Cardiac muscle cell (in vitro differentiated cells and primary cell): ENCODE measurements at regions not wholly inside any gene's neighbourhood (a gene's known extent, or its start where the extent isn't known, plus 50 kb on each side); places are given as distances from the start of the nearest gene placed in this dataset.

Source experiments
- DNase-seq, 2 donors: peaks; one replicate each; pipeline versions ENCODE4 v3.0.0 to v3.0.0-alpha.2; 2010 to 2017; ENCODE audit warnings: low read depth in 1 of 2, low spot score in 1 of 2
- H3K27ac ChIP-seq: fragments of 200-600 bp; sonication (generic); 2 replicates; pipeline ENCODE4 v1.5.1; 2016
- H3K27me3 ChIP-seq: fragments of 200-600 bp; sonication (generic); 2 replicates; pipeline ENCODE4 v1.6.0; 2016; ENCODE audit warnings: control low read depth
- H3K36me3 ChIP-seq: fragments of 200-600 bp; sonication (generic); 2 replicates; pipeline ENCODE4 v1.5.1; 2016; ENCODE audit warnings: control low read depth
- H3K4me1 ChIP-seq: fragments of 200-600 bp; sonication (generic); 2 replicates; pipeline ENCODE4 v1.8.1; 2017; ENCODE audit warnings: low read depth, mild to moderate bottlenecking, mixed run types
- H3K4me3 ChIP-seq: fragments of 200-600 bp; sonication (generic); 2 replicates; pipeline ENCODE4 v1.5.1; 2016; ENCODE audit warnings: mild to moderate bottlenecking
- H3K9me3 ChIP-seq: fragments of 200-600 bp; sonication (generic); 2 replicates; pipeline ENCODE4 v1.5.1; 2017; ENCODE audit warnings: low read depth, mild to moderate bottlenecking, control low read depth
- CTCF ChIP-seq: IDR thresholded peaks from 2 replicates; pipeline ENCODE4 v1.5.1; 2012; ENCODE audit warnings: low read depth, mild to moderate bottlenecking, low read length

DNA sequence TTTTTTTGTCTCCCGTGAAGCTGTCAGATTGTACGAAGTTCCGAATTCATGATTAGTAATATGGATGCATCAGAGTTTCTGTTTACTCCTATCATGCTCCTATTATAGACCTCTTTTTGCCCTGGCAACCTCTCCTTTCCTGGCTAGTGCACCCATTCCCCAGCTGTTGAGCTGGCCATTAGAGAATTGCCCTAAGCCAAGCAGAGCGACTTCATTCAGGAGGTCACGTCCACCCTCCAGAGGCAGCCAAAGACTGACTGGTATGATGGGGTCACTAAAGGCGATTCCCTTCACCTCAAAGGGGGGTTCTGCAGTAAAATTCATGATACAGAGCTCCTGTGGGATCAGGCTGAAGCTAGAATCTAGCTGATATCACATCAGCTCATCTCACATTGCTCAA, 351.9 kb downstream of the BTBD3 start:
- Histone ChIP-seq H3K4me3 (no peak overlapping the region), H3K4me1 (no peaks in the 10 kb centered on the region), H3K36me3 (no peaks in the 10 kb centered on the region), H3K27ac (no peak overlapping the region), H3K27me3 (no peaks in the 10 kb centered on the region), H3K9me3 (no peaks in the 10 kb centered on the region)
- no peak for DNase-seq
- TF ChIP-seq CTCF: no peak

- H3K4me1 ChIP-seq: no peaks in the 10 kb centered on the region
- H3K27me3 ChIP-seq: no peaks in the 10 kb centered on the region
- H3K27ac ChIP-seq: no peak overlapping the region
- no peak for TF ChIP-seq CTCF
- no peaks in the 10 kb centered on the region for H3K36me3 ChIP-seq
- H3K4me3 ChIP-seq: no peak overlapping the region
- no peak for DNase-seq
- no peaks in the 10 kb centered on the region for H3K9me3 ChIP-seq
Measured at GRCh38 chr20:12270863-12271262, 353.2 kb downstream of the BTBD3 start.

DNA sequence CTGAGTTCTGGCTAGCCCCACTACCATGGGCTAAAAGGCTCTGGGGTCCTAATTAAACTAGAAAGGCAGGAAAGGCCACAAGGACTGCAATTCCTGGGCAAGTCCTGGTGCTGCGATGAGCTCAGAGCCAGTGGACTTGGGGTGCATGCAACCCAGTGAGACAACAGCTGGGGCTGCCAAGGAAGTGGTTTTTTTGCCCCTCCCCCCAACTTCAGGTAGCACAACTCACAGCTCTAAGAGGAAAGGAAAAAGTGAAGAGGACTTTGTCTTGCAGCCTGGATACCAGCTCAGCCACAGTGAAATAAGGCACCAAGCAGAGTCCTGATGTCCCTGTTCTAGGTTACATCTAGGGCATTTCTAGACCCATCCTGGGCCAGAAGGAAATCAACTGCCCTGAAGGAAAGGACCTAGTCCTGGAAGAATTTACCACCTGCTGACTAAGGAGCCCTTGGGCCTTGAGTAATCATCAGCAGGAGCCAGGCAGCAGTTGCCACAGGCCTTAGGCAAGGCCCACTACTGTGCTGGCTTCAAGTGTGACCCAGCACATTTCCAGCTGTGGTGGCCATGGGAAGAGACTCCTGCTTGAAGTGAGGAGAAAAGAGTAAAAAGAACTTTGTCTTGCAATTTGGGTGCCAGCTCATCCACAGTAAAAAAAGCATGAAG, 358.4 kb downstream of the BTBD3 start:
- no peak overlapping the region for H3K27ac ChIP-seq
- H3K4me1 ChIP-seq: no peaks in the 10 kb centered on the region
- DNase-seq: no peak
- H3K4me3 ChIP-seq: no peak overlapping the region
- no peaks in the 10 kb centered on the region for H3K9me3 ChIP-seq
- TF ChIP-seq CTCF: no peak
- H3K27me3 ChIP-seq: no peaks in the 10 kb centered on the region
- H3K36me3 ChIP-seq: no peaks in the 10 kb centered on the region

DNA sequence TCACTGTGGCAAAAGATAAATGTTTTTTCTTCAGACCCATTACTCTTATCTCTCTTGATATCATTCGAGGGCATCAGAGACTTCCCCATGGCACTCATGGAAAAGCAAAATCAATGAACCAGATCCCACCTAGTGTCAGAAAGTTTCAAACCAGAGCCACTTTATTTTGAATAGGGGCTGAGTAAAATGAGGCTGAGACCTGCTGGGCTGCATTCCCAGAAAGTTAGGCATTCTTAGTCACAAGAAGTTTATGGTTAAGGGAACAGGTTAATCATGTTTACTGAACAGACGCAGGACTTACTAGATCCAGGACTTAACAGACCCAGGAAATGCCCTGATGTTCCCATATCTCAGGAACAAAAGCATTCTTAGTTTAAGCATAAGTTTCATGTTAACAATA, 369.9 kb downstream of the BTBD3 start:
- Histone ChIP-seq H3K36me3 (no peaks in the 10 kb centered on the region), H3K9me3 (no peaks in the 10 kb centered on the region)

GRCh38 chr20:12289465-12289864, 371.8 kb downstream of the BTBD3 start:
- DNase-seq: no peak
- H3K27ac ChIP-seq: no peak overlapping the region
- no peak for TF ChIP-seq CTCF

More for the DNA sequence above, 369.9 kb downstream of the BTBD3 start:
- Histone ChIP-seq H3K27ac (no peak overlapping the region), H3K27me3 (no peaks in the 10 kb centered on the region), H3K4me1 (no peaks in the 10 kb centered on the region), H3K4me3 (no peak overlapping the region)
- TF ChIP-seq CTCF: no peak
- DNase-seq: no peak

More at GRCh38 chr20:12289465-12289864, 371.8 kb downstream of the BTBD3 start:
- H3K4me1 ChIP-seq: no peaks in the 10 kb centered on the region
- no peak overlapping the region for H3K4me3 ChIP-seq
- no peaks in the 10 kb centered on the region for H3K36me3 ChIP-seq
- no peaks in the 10 kb centered on the region for H3K9me3 ChIP-seq
- no peaks in the 10 kb centered on the region for H3K27me3 ChIP-seq
